Aorta (tissue), 5 donors: ENCODE measurements at regions not wholly inside any gene's neighbourhood (a gene's known extent, or its start where the extent isn't known, plus 50 kb on each side); places are given as distances from the start of the nearest gene placed in this dataset.

Experiments
- ATAC-seq: fragments of 200-7000 bp; cut with Tn5 transposase; one replicate; pipeline ENCODE4 v1.9.1; 2022; ENCODE audit warnings: moderate library complexity; ENCODE audit not compliant: low FRiP score
- DNase-seq, 2 donors: peaks; one replicate each; pipeline ENCODE4 v3.0.0-alpha.2; 2020
- H3K27ac ChIP-seq, 2 donors: one replicate each; pipeline ENCODE4 v1.5.1; 2013; ENCODE audit warnings: low read length in 2 of 2, mild to moderate bottlenecking in 2 of 2, moderate library complexity in 2 of 2, control low read depth in 1 of 2, inconsistent platforms in 1 of 2, low read depth in 1 of 2
- H3K27me3 ChIP-seq, 2 donors: one replicate each; pipeline ENCODE4 v1.6.1; 2013; ENCODE audit warnings: control low read depth in 1 of 2, low read length in 1 of 2, mild to moderate bottlenecking in 1 of 2, moderate library complexity in 1 of 2; ENCODE audit not compliant: insufficient read depth in 2 of 2, control insufficient read depth in 1 of 2
- H3K36me3 ChIP-seq, 2 donors: one replicate each; pipeline ENCODE4 v1.6.1; 2013; ENCODE audit warnings: control low read depth in 1 of 2, low read length in 1 of 2, mild to moderate bottlenecking in 1 of 2; ENCODE audit not compliant: insufficient read depth in 2 of 2, control insufficient read depth in 1 of 2
- H3K4me1 ChIP-seq, 2 donors: one replicate each; pipeline ENCODE4 v1.6.1; 2013; ENCODE audit warnings: low read length in 2 of 2, control low read depth in 1 of 2, mild to moderate bottlenecking in 1 of 2, moderate library complexity in 1 of 2; ENCODE audit not compliant: insufficient read depth in 2 of 2, control insufficient read depth in 1 of 2
- H3K4me3 ChIP-seq, 2 donors: one replicate each; pipeline ENCODE4 v1.5.1; 2013; ENCODE audit warnings: low read length in 2 of 2, control low read depth in 1 of 2, mild to moderate bottlenecking in 1 of 2
- H3K9me3 ChIP-seq: one replicate; pipeline ENCODE4 v1.6.1; 2013; ENCODE audit warnings: mild to moderate bottlenecking, low read length; ENCODE audit not compliant: control insufficient read depth
- WGBS, 2 donors: extraction: QIAGEN DNeasy Blood & Tissue Kit; methylation state at CpG; one replicate each; pipeline ENCODE4 v1.1.7; 2013; 5-methylcytosine and 5-hydroxymethylcytosine counted together
- intact Hi-C, 2 donors: fragments of 100-400 bp; cut with DNase I; formaldehyde crosslinking; loops; one replicate each; pipeline versions ENCODE4 v1.14.2 to v1.15.0; 2022
- donor health status: healthy with polysubstance abuse.
- donor health status: Bipolar disorder and iron deficiency.
- donor health status: DM: no; HTN: no; CAD: no.
- donor health status: DM: no; HTN: no; CAD: no.
- donor health status: DM: yes; HTN: yes; CAD: no.

- Histone ChIP-seq H3K27ac (no peak overlapping the region), H3K4me1 (no peaks in the 10 kb centered on the region), H3K4me3 (no peak overlapping the region), H3K9me3 (peaks cover 1% of the 10 kb centered on the region), H3K36me3 (no peaks in the 10 kb centered on the region), H3K27me3 (no peaks in the 10 kb centered on the region)
- DNase-seq (peak; percentile 57 to 76), ATAC-seq (no peak)
- 66 to 72% methylated on average over 19 of the region's 19 CpGs for WGBS, 2 donors
- intact Hi-C loops, result no loop called here
These were observed 145.8 kb upstream of the ID2 start for GRCh38 chr2:8535821-8536685.

- no peaks in the 10 kb centered on the region for H3K36me3 ChIP-seq
- H3K27ac ChIP-seq, result no peak overlapping the region
- H3K4me3 ChIP-seq, result no peak overlapping the region
- WGBS, 2 donors, result 92 to 94% methylated on average over 16 of the region's 16 CpGs
- H3K4me1 ChIP-seq, result no peaks in the 10 kb centered on the region
- H3K9me3 ChIP-seq, result peaks cover 1% of the 10 kb centered on the region
- ATAC-seq (no peak), DNase-seq (peak; percentile 38 to 61)
- H3K27me3 ChIP-seq, result no peaks in the 10 kb centered on the region
- intact Hi-C loops, result no loop called here
These were observed 144.9 kb upstream of the ID2 start for GRCh38 chr2:8536686-8537561.

- Histone ChIP-seq H3K4me1 (no peaks in the 10 kb centered on the region), H3K27me3 (no peaks in the 10 kb centered on the region), H3K9me3 (peaks cover under 1% of the 10 kb centered on the region), H3K36me3 (no peaks in the 10 kb centered on the region), H3K4me3 (no peak overlapping the region), H3K27ac (no peak overlapping the region)
- DNase-seq (no peak), ATAC-seq (no peak)
- 90% methylated on average over 4 of the region's 4 CpGs for WGBS, 2 donors
- intact Hi-C loops, result no loop called here
These were observed 144.2 kb upstream of the ID2 start for GRCh38 chr2:8537562-8538155.

GRCh38 chr2:8538531-8538930 lies 143.3 kb upstream of the ID2 start:
- Histone ChIP-seq H3K4me3 (no peak overlapping the region), H3K27me3 (no peaks in the 10 kb centered on the region), H3K27ac (no peak overlapping the region), H3K36me3 (no peaks in the 10 kb centered on the region), H3K9me3 (no peaks in the 10 kb centered on the region), H3K4me1 (no peaks in the 10 kb centered on the region)
- DNase-seq (peak in 1 of 2 donors; percentile 48), ATAC-seq (no peak)
- WGBS, 2 donors, result 95 to 96% methylated on average over 9 of the region's 9 CpGs
- intact Hi-C loops, result no loop called here

- no peak overlapping the region for H3K4me3 ChIP-seq
- intact Hi-C loops, result no loop called here
- H3K27me3 ChIP-seq, result no peaks in the 10 kb centered on the region
- WGBS, 2 donors, result 92 to 96% methylated on average over 14 of the region's 14 CpGs
- ATAC-seq (no peak), DNase-seq (peak in 1 of 2 donors; percentile 67)
- H3K27ac ChIP-seq, result no peak overlapping the region
- H3K9me3 ChIP-seq, result no peaks in the 10 kb centered on the region
- no peaks in the 10 kb centered on the region for H3K36me3 ChIP-seq
- no peaks in the 10 kb centered on the region for H3K4me1 ChIP-seq
These were observed 142.8 kb upstream of the ID2 start for GRCh38 chr2:8538931-8539621.

GRCh38 chr2:8539743-8540551 lies 141.9 kb upstream of the ID2 start:
- no peaks in the 10 kb centered on the region for H3K4me1 ChIP-seq
- WGBS, 2 donors, result 72 to 75% methylated on average over 14 of the region's 14 CpGs
- H3K36me3 ChIP-seq, result no peaks in the 10 kb centered on the region
- H3K27me3 ChIP-seq, result no peaks in the 10 kb centered on the region
- intact Hi-C loops, result loop anchor here (5.0 to 10.0 kb wide), 2 partner anchors 135 to 137 kb away; no protein-coding TSS in a partner anchor
- no peaks in the 10 kb centered on the region for H3K9me3 ChIP-seq
- DNase-seq (peak; percentile 68 to 75), ATAC-seq (no peak)
- no peak overlapping the region for H3K27ac ChIP-seq
- H3K4me3 ChIP-seq, result no peak overlapping the region

- intact Hi-C loops, result loop anchor here (5.0 to 10.0 kb wide), 2 partner anchors 134 to 137 kb away; no protein-coding TSS in a partner anchor
- H3K27ac ChIP-seq, result no peak overlapping the region
- no peaks in the 10 kb centered on the region for H3K9me3 ChIP-seq
- H3K4me1 ChIP-seq, result no peaks in the 10 kb centered on the region
- no peaks in the 10 kb centered on the region for H3K36me3 ChIP-seq
- no peak for ATAC-seq
- no peaks in the 10 kb centered on the region for H3K27me3 ChIP-seq
- 87 to 94% methylated on average over 2 of the region's 2 CpGs for WGBS, 2 donors
- H3K4me3 ChIP-seq, result no peak overlapping the region
- DNase-seq, result peak in 1 of 2 donors; percentile 62
These were observed 141.3 kb upstream of the ID2 start for GRCh38 chr2:8540552-8541055.
